ENCODE measurements at regions not wholly inside any gene's neighbourhood (a gene's known extent, or its start where the extent isn't known, plus 50 kb on each side); places are given as distances from the start of the nearest gene placed in this dataset.

DNA sequence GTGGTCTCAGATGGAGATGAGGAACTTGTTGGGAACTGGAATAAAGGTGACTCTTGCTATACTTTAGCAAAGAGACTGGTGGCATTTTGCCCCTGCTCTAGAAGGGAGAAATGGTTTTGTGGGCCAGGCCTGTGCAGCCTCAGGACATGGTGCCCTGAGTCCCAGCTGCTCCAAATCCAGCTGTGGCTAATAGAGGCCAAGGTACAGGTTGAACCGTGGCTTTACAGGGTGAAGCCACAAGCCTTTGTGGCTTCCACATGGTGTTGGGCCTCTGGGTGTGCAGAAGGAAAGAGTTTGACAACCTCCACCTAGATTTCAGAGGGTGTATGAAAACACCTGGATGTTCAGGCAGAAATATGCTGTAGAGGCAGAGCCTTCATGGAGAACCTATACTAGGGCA, 586.0 kb downstream of the FLRT2 start:
- no peaks in the 10 kb centered on the region for H3K4me1 ChIP-seq (ENCODE audit: control insufficient read depth, insufficient read depth, low read length)
- WGBS, 2 experiments (ENCODE audit: extremely low coverage in 2 of 2, insufficient read length in 1 of 2) = no CpG with 5 or more reads among the region's 1 CpG
- H2AK5ac ChIP-seq (ENCODE audit: low read depth, low read length) = no peak overlapping the region
- H3K9ac ChIP-seq (ENCODE audit: low read depth, low read length) = no peak overlapping the region
- no peaks in the 10 kb centered on the region for H3K27me3 ChIP-seq (ENCODE audit: control insufficient read depth, insufficient read depth, low read length)
- no peak overlapping the region for H2AK9ac ChIP-seq (replicated peaks; ENCODE audit: low read depth, low read length, poor library complexity)
- H3K79me1 ChIP-seq (ENCODE audit: low read depth in 1 of 2, low read length in 2 of 2) = no peaks in the 10 kb centered on the region
- H2BK15ac ChIP-seq (ENCODE audit: low read depth, low read length) = no peak overlapping the region
- H2AFZ ChIP-seq (replicated peaks; ENCODE audit: low read length, poor library complexity) = no peak overlapping the region
- H3K4me2 ChIP-seq (ENCODE audit: low read depth, low read length) = no peak overlapping the region
- no TSS peak for BruUV-seq (replicated peaks)
- H2BK120ac ChIP-seq (ENCODE audit: low read depth, low read length) = no peak overlapping the region
- no peak overlapping the region for H3K56ac ChIP-seq (ENCODE audit: extremely low read depth, insufficient read depth, low read length)
- TF ChIP-seq MAZ (IDR thresholded peaks at IDR 0.05; ENCODE audit: borderline replicate concordance, low read depth, low read length) = no peak
- TF ChIP-seq ELK1 (IDR thresholded peaks at IDR 0.05; ENCODE audit: borderline replicate concordance, low read depth, low read length) = no peak
- TF ChIP-seq FOS (IDR thresholded peaks at IDR 0.05; ENCODE audit: low read depth, low read length) = no peak
- TF ChIP-seq CHD1 (IDR thresholded peaks at IDR 0.05; ENCODE audit: low read depth, low read length) = no peak
- TF ChIP-seq RAD21 (IDR thresholded peaks at IDR 0.05; ENCODE audit: low read length) = no peak
- no peak for TF ChIP-seq CTCF (conservative IDR thresholded peaks at IDR 0.05; ENCODE audit: low read depth, low read length)
- TF ChIP-seq BHLHE40 (IDR thresholded peaks at IDR 0.05; ENCODE audit: low read depth, low read length) = no peak
- no peak for TF ChIP-seq CEBPB (IDR thresholded peaks at IDR 0.05; ENCODE audit: low read depth, low read length)
- no peak for TF ChIP-seq RCOR1 (IDR thresholded peaks at IDR 0.05; ENCODE audit: insufficient replicate concordance, low read length)
- no peak for TF ChIP-seq RFX5 (IDR thresholded peaks at IDR 0.05; ENCODE audit: low read depth, low read length)
- TF ChIP-seq POLR2A (IDR thresholded peaks at IDR 0.05; ENCODE audit: low read depth, low read length) = no peak
- TF ChIP-seq, protein P1, sequence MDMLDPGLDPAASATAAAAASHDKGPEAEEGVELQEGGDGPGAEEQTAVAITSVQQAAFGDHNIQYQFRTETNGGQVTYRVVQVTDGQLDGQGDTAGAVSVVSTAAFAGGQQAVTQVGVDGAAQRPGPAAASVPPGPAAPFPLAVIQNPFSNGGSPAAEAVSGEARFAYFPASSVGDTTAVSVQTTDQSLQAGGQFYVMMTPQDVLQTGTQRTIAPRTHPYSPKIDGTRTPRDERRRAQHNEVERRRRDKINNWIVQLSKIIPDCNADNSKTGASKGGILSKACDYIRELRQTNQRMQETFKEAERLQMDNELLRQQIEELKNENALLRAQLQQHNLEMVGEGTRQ (IDR thresholded peaks at IDR 0.05; ENCODE audit: low read depth, low read length) = no peak
- TF ChIP-seq SMC3 (IDR thresholded peaks at IDR 0.05; ENCODE audit: low read depth, low read length) = no peak
- no peak for TF ChIP-seq NFE2L2 (IDR thresholded peaks at IDR 0.05; ENCODE audit: low read depth, low read length)
- H3K23ac ChIP-seq (ENCODE audit: low read depth, low read length) = no peak overlapping the region
- no peaks in the 10 kb centered on the region for H3K9me1 ChIP-seq (ENCODE audit: insufficient read depth, low read length)
- no peak overlapping the region for H4K8ac ChIP-seq (ENCODE audit: low read depth in 2 of 2, low read length in 2 of 2)
- intact Hi-C loops (cut with micrococcal nuclease) = no loop called here
- no peaks in the 10 kb centered on the region for H3K9me3 ChIP-seq (ENCODE audit: control insufficient read depth, insufficient read depth, low read length)
- no peaks in the 10 kb centered on the region for H3K36me3 ChIP-seq (ENCODE audit: control insufficient read depth, insufficient read depth, low read length)
- H3K4me3 ChIP-seq (ENCODE audit: insufficient read depth, low read depth, low read length) = no peak overlapping the region
- H3K14ac ChIP-seq (replicated peaks; ENCODE audit: low read depth, low read length) = no peak overlapping the region
- no peak for ATAC-seq (ENCODE audit: low read depth)
- no peak overlapping the region for H4K5ac ChIP-seq (ENCODE audit: low read depth, low read length)
- no peak overlapping the region for H3K18ac ChIP-seq (ENCODE audit: low read depth, low read length)
- no peak overlapping the region for H2BK5ac ChIP-seq (ENCODE audit: low read depth, low read length, poor library complexity, severe bottlenecking)
- POLR2A ChIA-PET (ENCODE audit: unreplicated experiment) = no interaction called here
- in situ Hi-C loops (cut with MboI; ENCODE audit: low sequenced_read_pairs) = no loop called here
- H4K91ac ChIP-seq (ENCODE audit: insufficient read depth, low read depth, low read length) = no peak overlapping the region
- no peak for DNase-seq
- no peak overlapping the region for H3K27ac ChIP-seq (ENCODE audit: insufficient read depth, low read length)
- dilution Hi-C loops (cut with HindIII; ENCODE audit: low sequenced_read_pairs, unreplicated experiment) = no loop called here
- no peaks in the 10 kb centered on the region for H4K20me1 ChIP-seq (ENCODE audit: insufficient read depth, low read length)
- no peak overlapping the region for H2BK20ac ChIP-seq (ENCODE audit: low read depth, low read length)
- CTCF ChIA-PET = no interaction called here
- H3K4ac ChIP-seq (ENCODE audit: low read depth, low read length) = no peak overlapping the region

Data from IMR-90 (cell line).